Colonic mucosa (tissue), 4 donors: ENCODE measurements at regions not wholly inside any gene's neighbourhood (a gene's known extent, or its start where the extent isn't known, plus 50 kb on each side); places are given as distances from the start of the nearest gene placed in this dataset.

Experiments used
- DNase-seq: peaks from one replicate; pipeline ENCODE4 v3.0.0-alpha.2; 2020
- H3K27ac ChIP-seq: fragments of 200-600 bp; one replicate; pipeline ENCODE4 v1.8.0; 2021
- H3K27me3 ChIP-seq: fragments of 200-600 bp; one replicate; pipeline ENCODE4 v1.8.0; 2021
- H3K36me3 ChIP-seq: fragments of 200-600 bp; one replicate; pipeline ENCODE4 v1.8.0; 2021
- H3K4me1 ChIP-seq: fragments of 200-600 bp; one replicate; pipeline ENCODE4 v1.8.0; 2021; ENCODE audit warnings: mild to moderate bottlenecking
- H3K4me3 ChIP-seq: fragments of 200-600 bp; one replicate; pipeline ENCODE4 v1.8.0; 2021
- H3K9ac ChIP-seq, 2 donors: one replicate each; pipeline ENCODE4 v1.7.0; 2013; ENCODE audit warnings: control low read depth in 2 of 2, low read depth in 2 of 2, low read length in 2 of 2
- H3K9me3 ChIP-seq: fragments of 200-600 bp; one replicate; pipeline ENCODE4 v1.8.0; 2021
- intact Hi-C: fragments of 100-400 bp; cut with DNase I; formaldehyde crosslinking; loops from one replicate; pipeline ENCODE4 v1.14.1; 2022
- TF ChIP-seq, protein P1 (sequence below): fragments of 200-600 bp; IDR thresholded peaks from one replicate; pipeline ENCODE4 v1.8.0; 2022; ENCODE audit warnings: antibody characterized with exemption, mild to moderate bottlenecking
- donor health status: healthy.
- donor health status: DM: no; HTN: no; CAD: no.
- donor health status: DM: no; HTN: no; CAD: no.

- Histone ChIP-seq H3K4me3 (no peak overlapping the region), H3K27ac (no peak overlapping the region), H3K36me3 (no peaks in the 10 kb centered on the region), H3K4me1 (no peaks in the 10 kb centered on the region), H3K9ac (no peak overlapping the region), H3K27me3 (no peaks in the 10 kb centered on the region), H3K9me3 (no peaks in the 10 kb centered on the region)
- intact Hi-C loops, result no loop called here
- TF ChIP-seq, protein P1, sequence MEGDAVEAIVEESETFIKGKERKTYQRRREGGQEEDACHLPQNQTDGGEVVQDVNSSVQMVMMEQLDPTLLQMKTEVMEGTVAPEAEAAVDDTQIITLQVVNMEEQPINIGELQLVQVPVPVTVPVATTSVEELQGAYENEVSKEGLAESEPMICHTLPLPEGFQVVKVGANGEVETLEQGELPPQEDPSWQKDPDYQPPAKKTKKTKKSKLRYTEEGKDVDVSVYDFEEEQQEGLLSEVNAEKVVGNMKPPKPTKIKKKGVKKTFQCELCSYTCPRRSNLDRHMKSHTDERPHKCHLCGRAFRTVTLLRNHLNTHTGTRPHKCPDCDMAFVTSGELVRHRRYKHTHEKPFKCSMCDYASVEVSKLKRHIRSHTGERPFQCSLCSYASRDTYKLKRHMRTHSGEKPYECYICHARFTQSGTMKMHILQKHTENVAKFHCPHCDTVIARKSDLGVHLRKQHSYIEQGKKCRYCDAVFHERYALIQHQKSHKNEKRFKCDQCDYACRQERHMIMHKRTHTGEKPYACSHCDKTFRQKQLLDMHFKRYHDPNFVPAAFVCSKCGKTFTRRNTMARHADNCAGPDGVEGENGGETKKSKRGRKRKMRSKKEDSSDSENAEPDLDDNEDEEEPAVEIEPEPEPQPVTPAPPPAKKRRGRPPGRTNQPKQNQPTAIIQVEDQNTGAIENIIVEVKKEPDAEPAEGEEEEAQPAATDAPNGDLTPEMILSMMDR, result no peak
- DNase-seq, result no peak
These were observed 272.2 kb downstream of the BRINP2 start for GRCh38 chr1:177443003-177443402.

DNA sequence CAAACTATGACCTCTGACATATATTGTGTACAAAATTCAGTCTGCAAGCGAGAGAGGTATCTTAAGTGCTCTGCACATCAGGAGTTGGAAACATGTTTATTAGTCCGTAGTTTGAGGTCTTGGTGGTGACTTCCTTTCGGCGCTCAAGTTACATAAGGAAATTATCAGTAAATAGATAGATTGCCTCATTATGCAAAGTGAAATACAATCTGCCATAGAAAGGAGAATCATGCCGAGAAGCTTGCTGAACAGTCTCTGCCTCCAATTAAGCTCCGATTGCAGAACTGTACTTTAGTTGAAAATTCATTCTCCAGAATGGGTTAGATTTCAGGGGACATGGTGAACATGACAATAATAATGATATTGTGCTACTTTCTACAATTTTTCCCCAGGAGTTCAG, 271.8 kb downstream of the BRINP2 start:
- no peaks in the 10 kb centered on the region for H3K27me3 ChIP-seq
- H3K27ac ChIP-seq, result no peak overlapping the region
- H3K9me3 ChIP-seq, result no peaks in the 10 kb centered on the region
- intact Hi-C loops, result no loop called here
- H3K4me1 ChIP-seq, result no peaks in the 10 kb centered on the region
- DNase-seq, result no peak
- no peak overlapping the region for H3K9ac ChIP-seq
- no peaks in the 10 kb centered on the region for H3K36me3 ChIP-seq
- TF ChIP-seq, protein P1, result no peak
- H3K4me3 ChIP-seq, result no peak overlapping the region

- Histone ChIP-seq H3K27ac (no peak overlapping the region), H3K9me3 (no peaks in the 10 kb centered on the region), H3K36me3 (no peaks in the 10 kb centered on the region), H3K9ac (no peak overlapping the region), H3K27me3 (no peaks in the 10 kb centered on the region), H3K4me3 (no peak overlapping the region), H3K4me1 (no peaks in the 10 kb centered on the region)
- no peak for DNase-seq
- intact Hi-C loops, result no loop called here
- TF ChIP-seq, protein P1, result no peak
These were observed 270.5 kb downstream of the BRINP2 start for GRCh38 chr1:177441281-177441680.

DNA sequence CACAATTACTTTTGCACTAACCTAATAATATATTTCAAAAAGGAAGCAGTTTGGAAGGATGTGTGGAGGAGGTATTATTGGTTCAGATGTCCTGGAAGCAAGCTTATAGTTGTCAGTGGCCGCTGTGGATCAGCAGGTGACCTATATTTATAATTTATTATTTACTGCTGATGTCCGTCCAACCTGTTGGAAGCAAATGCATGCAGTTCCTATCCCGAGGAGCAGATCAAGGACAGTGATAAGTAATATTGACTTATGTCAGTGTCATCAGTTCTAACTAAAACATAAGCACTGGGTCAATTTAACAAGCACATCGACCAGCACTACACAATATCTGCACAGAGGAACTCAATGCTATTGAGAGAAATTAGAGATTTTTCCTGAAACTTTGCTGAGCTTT, 270.1 kb downstream of the BRINP2 start:
- Histone ChIP-seq H3K4me1 (no peaks in the 10 kb centered on the region), H3K36me3 (no peaks in the 10 kb centered on the region), H3K27me3 (no peaks in the 10 kb centered on the region), H3K9ac (no peak overlapping the region), H3K27ac (no peak overlapping the region), H3K9me3 (no peaks in the 10 kb centered on the region), H3K4me3 (no peak overlapping the region)
- intact Hi-C loops, result no loop called here
- DNase-seq, result no peak
- TF ChIP-seq, protein P1, result no peak

DNA sequence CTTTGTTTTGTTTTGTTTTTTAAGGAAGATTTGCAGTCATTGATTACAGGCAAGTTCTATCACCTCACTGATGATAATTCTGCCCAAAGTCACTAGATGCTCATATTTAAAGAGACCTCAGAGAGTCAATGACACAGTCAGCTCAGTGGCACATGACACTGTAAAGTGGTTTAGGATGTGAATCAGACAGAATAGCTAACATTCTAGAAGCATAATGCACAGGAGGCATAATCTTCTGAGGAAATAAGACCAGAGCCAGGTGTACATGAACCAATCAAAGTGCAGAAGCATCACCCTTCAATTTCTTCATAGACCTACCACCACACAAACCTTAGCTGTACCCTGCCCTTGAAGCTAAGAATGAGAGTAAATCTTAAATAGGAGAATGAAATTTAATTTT, 268.5 kb downstream of the BRINP2 start:
- Histone ChIP-seq H3K9me3 (no peaks in the 10 kb centered on the region), H3K4me3 (no peak overlapping the region), H3K27ac (no peak overlapping the region), H3K4me1 (no peaks in the 10 kb centered on the region), H3K27me3 (no peaks in the 10 kb centered on the region), H3K36me3 (no peaks in the 10 kb centered on the region), H3K9ac (no peak overlapping the region)
- no peak for DNase-seq
- intact Hi-C loops, result no loop called here
- TF ChIP-seq, protein P1, result no peak

- no peak for DNase-seq
- Histone ChIP-seq H3K27me3 (no peaks in the 10 kb centered on the region), H3K9ac (no peak overlapping the region), H3K4me1 (no peaks in the 10 kb centered on the region), H3K36me3 (no peaks in the 10 kb centered on the region), H3K9me3 (no peaks in the 10 kb centered on the region), H3K4me3 (no peak overlapping the region), H3K27ac (no peak overlapping the region)
- TF ChIP-seq, protein P1, result no peak
- intact Hi-C loops, result no loop called here
These were observed 264.6 kb downstream of the BRINP2 start for GRCh38 chr1:177435364-177435763.
